Rectal smooth muscle tissue (tissue), 1 donor: ENCODE measurements at regions not wholly inside any gene's neighbourhood (a gene's known extent, or its start where the extent isn't known, plus 50 kb on each side); places are given as distances from the start of the nearest gene placed in this dataset.
"Not testable (repeated sequence)": the region's sequence is repeated elsewhere in the genome, so short reads cannot be mapped to it uniquely, and the experiment has no call there.

Experiments
- H3K27ac ChIP-seq: one replicate; pipeline ENCODE4 v1.7.0; 2013; ENCODE audit warnings: low read depth, low read length, inconsistent platforms
- H3K27me3 ChIP-seq: one replicate; pipeline ENCODE4 v1.7.0; 2013; ENCODE audit warnings: low read length; ENCODE audit not compliant: control insufficient read depth, insufficient read depth
- H3K36me3 ChIP-seq: one replicate; pipeline ENCODE4 v1.7.0; 2013; ENCODE audit warnings: low read length; ENCODE audit not compliant: control insufficient read depth, insufficient read depth
- H3K4me1 ChIP-seq: one replicate; pipeline ENCODE4 v1.7.0; 2013; ENCODE audit warnings: low read length; ENCODE audit not compliant: control insufficient read depth, insufficient read depth
- H3K4me3 ChIP-seq: one replicate; pipeline ENCODE4 v1.7.0; 2013; ENCODE audit warnings: low read length
- H3K9ac ChIP-seq: one replicate; pipeline ENCODE4 v1.7.0; 2013; ENCODE audit warnings: low read length

- Histone ChIP-seq H3K4me1 (no peaks in the 10 kb centered on the region), H3K9ac (no peak overlapping the region), H3K27ac (no peak overlapping the region), H3K4me3 (no peak overlapping the region), H3K36me3 (no peaks in the 10 kb centered on the region), H3K27me3 (no peaks in the 10 kb centered on the region)
These were observed 207.6 kb upstream of the RASGEF1B start for GRCh38 chr4:81679315-81679714.

- Histone ChIP-seq H3K27ac (no peak overlapping the region), H3K4me1 (no peaks in the 10 kb centered on the region), H3K36me3 (no peaks in the 10 kb centered on the region), H3K9ac (no peak overlapping the region), H3K4me3 (no peak overlapping the region), H3K27me3 (no peaks in the 10 kb centered on the region)
These were observed 207.1 kb upstream of the RASGEF1B start for GRCh38 chr4:81678801-81679200.

GRCh38 chr4:81676537-81676936 lies 204.8 kb upstream of the RASGEF1B start:
- H3K4me1 ChIP-seq: no peaks in the 10 kb centered on the region
- no peaks in the 10 kb centered on the region for H3K36me3 ChIP-seq
- no peak overlapping the region for H3K27ac ChIP-seq
- H3K27me3 ChIP-seq: no peaks in the 10 kb centered on the region
- H3K9ac ChIP-seq: no peak overlapping the region
- no peak overlapping the region for H3K4me3 ChIP-seq

GRCh38 chr4:81675791-81676393 lies 204.2 kb upstream of the RASGEF1B start:
- no peak overlapping the region for H3K4me3 ChIP-seq
- H3K27me3 ChIP-seq: no peaks in the 10 kb centered on the region
- no peaks in the 10 kb centered on the region for H3K36me3 ChIP-seq
- H3K4me1 ChIP-seq: no peaks in the 10 kb centered on the region
- peak overlapping the region; percentile 43 for H3K27ac ChIP-seq
- no peak overlapping the region for H3K9ac ChIP-seq

- no peak overlapping the region for H3K27ac ChIP-seq
- H3K4me1 ChIP-seq: no peaks in the 10 kb centered on the region
- H3K27me3 ChIP-seq: no peaks in the 10 kb centered on the region
- H3K4me3 ChIP-seq: no peak overlapping the region
- no peak overlapping the region for H3K9ac ChIP-seq
- no peaks in the 10 kb centered on the region for H3K36me3 ChIP-seq
These were observed 202.3 kb upstream of the RASGEF1B start for GRCh38 chr4:81673961-81674360.

GRCh38 chr4:81668328-81668727 lies 196.6 kb upstream of the RASGEF1B start:
- not testable (repeated sequence) for H3K27me3 ChIP-seq, H3K36me3 ChIP-seq, H3K9ac ChIP-seq, H3K4me1 ChIP-seq, H3K4me3 ChIP-seq, H3K27ac ChIP-seq

GRCh38 chr4:81667539-81667938 lies 195.8 kb upstream of the RASGEF1B start:
- Histone ChIP-seq H3K9ac (no peak overlapping the region), H3K27ac (no peak overlapping the region), H3K4me3 (no peak overlapping the region), H3K27me3 (no peaks in the 10 kb centered on the region), H3K36me3 (no peaks in the 10 kb centered on the region), H3K4me1 (no peaks in the 10 kb centered on the region)

GRCh38 chr4:81666491-81666890 lies 194.8 kb upstream of the RASGEF1B start:
- H3K4me3 ChIP-seq: no peak overlapping the region
- no peaks in the 10 kb centered on the region for H3K36me3 ChIP-seq
- H3K4me1 ChIP-seq: no peaks in the 10 kb centered on the region
- H3K9ac ChIP-seq: no peak overlapping the region
- H3K27me3 ChIP-seq: no peaks in the 10 kb centered on the region
- no peak overlapping the region for H3K27ac ChIP-seq

- H3K9ac ChIP-seq: no peak overlapping the region
- no peak overlapping the region for H3K4me3 ChIP-seq
- no peaks in the 10 kb centered on the region for H3K36me3 ChIP-seq
- H3K4me1 ChIP-seq: no peaks in the 10 kb centered on the region
- H3K27me3 ChIP-seq: no peaks in the 10 kb centered on the region
- H3K27ac ChIP-seq: no peak overlapping the region
These were observed 193.9 kb upstream of the RASGEF1B start for GRCh38 chr4:81665649-81666048.

GRCh38 chr4:81665045-81665444 lies 193.3 kb upstream of the RASGEF1B start:
- Histone ChIP-seq H3K27ac (no peak overlapping the region), H3K9ac (no peak overlapping the region), H3K4me3 (no peak overlapping the region), H3K27me3 (no peaks in the 10 kb centered on the region), H3K4me1 (no peaks in the 10 kb centered on the region), H3K36me3 (no peaks in the 10 kb centered on the region)

GRCh38 chr4:81664079-81664478 lies 192.4 kb upstream of the RASGEF1B start:
- no peaks in the 10 kb centered on the region for H3K4me1 ChIP-seq
- no peak overlapping the region for H3K4me3 ChIP-seq
- no peak overlapping the region for H3K27ac ChIP-seq
- no peak overlapping the region for H3K9ac ChIP-seq
- no peaks in the 10 kb centered on the region for H3K36me3 ChIP-seq
- no peaks in the 10 kb centered on the region for H3K27me3 ChIP-seq

- H3K27me3 ChIP-seq: no peaks in the 10 kb centered on the region
- H3K9ac ChIP-seq: no peak overlapping the region
- H3K27ac ChIP-seq: no peak overlapping the region
- H3K4me3 ChIP-seq: no peak overlapping the region
- no peaks in the 10 kb centered on the region for H3K4me1 ChIP-seq
- no peaks in the 10 kb centered on the region for H3K36me3 ChIP-seq
These were observed 191.7 kb upstream of the RASGEF1B start for GRCh38 chr4:81663368-81663767.

GRCh38 chr4:81659051-81659450 lies 187.3 kb upstream of the RASGEF1B start:
- no peaks in the 10 kb centered on the region for H3K27me3 ChIP-seq
- no peaks in the 10 kb centered on the region for H3K36me3 ChIP-seq
- no peaks in the 10 kb centered on the region for H3K4me1 ChIP-seq
- H3K27ac ChIP-seq: no peak overlapping the region
- no peak overlapping the region for H3K4me3 ChIP-seq
- no peak overlapping the region for H3K9ac ChIP-seq
